ENCODE measurements at regions not wholly inside any gene's neighbourhood (a gene's known extent, or its start where the extent isn't known, plus 50 kb on each side); places are given as distances from the start of the nearest gene placed in this dataset.
A peak's percentile ranks its signal among the peaks of the same experiment; 100 is the strongest.

DNA sequence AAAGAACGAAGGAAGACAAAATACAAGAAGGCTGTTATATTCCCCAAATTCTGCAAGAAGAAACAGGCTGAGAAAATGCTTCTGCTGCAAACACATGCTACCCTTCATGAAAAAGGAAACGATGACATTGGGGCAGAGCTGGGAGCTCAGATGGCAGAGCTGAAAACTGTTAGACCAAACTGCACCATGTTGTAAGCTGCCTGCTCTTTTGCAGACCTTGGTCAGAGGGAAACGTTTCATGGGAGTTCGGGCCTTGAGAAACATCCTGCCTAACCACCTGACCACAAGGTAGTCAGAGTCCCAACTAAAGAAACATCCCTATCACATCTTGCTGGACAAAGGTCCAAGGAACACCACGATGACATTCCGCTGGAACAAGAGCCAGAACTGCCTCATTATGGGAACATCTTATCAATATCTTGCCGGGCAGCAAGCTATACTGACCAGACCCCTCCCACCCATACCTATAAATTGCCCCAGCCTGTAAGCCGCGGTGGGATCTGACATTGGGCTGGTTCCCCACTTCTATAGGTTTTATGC, 110.7 kb upstream of the CTSC start:
- no peak for DNase-seq

- no peak for DNase-seq
Measured at GRCh38 chr11:88447281-88447680, 109.7 kb upstream of the CTSC start.

DNA sequence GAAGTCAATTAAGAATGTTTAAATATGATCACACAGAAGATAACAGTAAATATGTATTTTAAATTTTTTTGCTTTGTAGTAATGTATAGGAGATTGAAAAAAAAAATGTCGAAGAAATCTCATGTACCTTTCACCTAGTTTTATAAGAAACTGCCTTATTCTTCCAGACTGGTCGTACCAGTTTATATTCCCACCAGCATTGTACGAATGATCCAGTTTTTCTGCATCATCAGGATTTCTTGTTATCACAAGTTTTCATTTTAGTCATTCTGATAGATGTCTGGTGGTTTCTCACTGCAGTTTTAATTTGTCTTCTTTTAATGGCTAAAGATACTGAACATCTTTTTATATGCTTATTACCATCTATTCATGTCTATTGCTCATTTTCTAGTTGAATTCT, 101.8 kb upstream of the CTSC start:
- no peak for DNase-seq

DNA sequence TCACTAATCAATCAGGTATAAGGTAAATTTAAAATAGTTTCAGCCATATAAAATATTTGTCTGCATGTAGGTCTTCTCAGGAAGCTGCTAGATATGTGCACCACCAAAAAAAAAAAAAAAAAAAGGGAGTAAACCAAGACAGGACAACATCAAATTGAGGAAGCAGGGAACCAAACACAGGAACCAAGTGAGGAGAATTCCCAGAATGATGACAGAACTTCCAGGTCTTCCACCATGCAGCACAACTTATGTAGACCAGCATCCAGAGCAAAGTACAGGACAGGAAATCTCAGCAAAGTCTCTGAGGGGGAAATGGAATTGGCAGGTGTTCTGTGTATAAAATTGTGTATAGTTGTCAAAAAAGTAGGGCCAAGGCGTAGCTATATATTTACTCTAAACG, 101.2 kb upstream of the CTSC start:
- no peak for DNase-seq

GRCh38 chr11:88435415-88435814, 97.9 kb upstream of the CTSC start:
- DNase-seq = no peak

- no peak for DNase-seq
Measured at GRCh38 chr11:88434333-88434976, 96.9 kb upstream of the CTSC start.

DNA sequence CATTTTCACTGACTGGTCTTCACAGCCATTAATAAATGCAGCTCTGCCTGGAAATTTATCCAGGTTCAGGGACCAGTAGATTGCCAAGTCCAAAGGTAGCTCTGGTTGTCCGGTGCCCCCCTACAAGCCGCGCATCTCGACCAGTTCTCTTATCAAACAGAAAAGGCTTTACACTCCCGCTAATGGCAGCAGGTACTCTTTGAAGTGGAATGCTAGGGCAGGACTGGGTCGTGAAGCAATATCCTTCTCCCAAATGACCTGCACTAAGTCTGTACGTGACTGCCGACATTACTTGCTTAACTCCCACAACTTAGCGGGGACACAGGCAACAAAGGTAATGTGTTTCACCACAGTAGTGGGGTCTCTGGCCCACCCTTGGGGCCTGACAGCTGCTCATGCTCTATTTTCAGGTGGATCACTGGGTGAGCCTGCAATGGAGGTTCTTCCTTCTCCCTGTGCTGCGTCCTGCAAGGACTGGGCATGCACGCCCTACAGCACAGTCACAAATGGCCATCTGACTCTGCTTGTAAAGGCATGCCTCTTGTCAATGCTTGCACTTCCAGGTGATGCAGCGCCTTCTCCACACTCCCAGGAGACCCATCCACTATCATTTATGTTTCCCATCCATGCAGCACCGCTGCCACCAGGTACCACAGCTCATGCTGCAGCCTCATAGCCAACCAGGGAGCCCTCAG, 96.1 kb upstream of the CTSC start:
- DNase-seq = no peak

GRCh38 chr11:88431675-88432341, 94.3 kb upstream of the CTSC start:
- DNase-seq = no peak

DNA sequence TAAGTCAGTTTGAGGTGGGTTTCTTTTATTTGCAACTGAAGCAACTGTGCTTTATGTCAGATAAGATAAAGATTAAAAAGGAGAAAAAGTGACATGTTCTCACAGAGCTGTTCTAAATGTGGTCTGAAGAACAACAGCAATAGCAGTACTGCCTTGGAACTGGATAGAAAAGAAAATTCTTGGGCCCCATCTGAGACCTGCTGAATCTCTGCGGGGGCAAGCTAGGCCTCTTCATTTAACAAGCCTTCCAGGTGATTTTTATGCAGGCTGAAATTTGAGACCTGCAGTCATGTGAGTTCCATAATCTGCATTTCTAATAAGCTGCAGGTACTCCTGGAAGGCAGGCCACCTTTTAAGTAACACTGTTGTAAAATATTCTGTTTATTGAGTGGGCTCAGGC, 91.4 kb upstream of the CTSC start:
- DNase-seq = no peak

GRCh38 chr11:88427719-88428118, 90.2 kb upstream of the CTSC start:
- no peak for DNase-seq

DNA sequence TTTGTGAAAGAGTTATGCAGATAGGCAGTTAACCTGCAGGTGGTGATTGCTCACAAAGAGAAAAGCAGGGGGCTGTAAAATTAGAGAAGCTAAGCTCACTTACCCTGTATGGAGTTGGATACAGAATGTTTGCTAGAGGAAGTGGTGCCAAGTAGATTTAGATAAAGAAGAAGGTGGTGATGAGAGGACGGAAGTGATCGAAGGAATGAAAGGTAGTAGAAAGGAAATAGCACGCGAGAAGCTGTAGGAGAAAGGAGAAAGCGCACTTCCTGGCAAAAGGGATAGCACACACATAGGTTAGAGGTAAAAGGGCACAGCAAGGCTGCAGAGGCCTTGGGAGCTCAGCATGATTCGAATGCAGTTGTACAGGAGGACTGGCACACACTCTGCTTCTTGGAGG, 87.3 kb upstream of the CTSC start:
- DNase-seq = no peak

DNA sequence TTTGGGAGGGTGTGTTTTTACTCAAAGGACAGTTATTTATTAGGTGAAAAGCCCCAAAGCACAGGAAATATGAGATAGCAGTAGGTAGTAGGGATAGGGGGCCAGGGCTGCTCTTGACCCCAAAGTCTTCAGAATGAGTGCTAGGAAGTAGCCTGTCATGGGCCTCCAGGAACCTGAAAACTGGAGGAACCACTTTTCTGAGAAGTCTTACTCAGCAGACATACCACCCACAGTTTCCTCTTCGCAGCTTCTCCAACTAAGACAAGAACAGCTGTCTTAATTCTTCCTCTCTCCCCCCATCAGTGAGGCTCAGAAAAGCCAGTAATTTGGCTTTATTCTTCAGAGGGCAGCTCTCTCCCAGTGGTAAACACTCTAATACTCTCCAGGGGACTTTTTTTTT, 84.0 kb upstream of the CTSC start:
- peak; percentile 32 to 48 for DNase-seq

GRCh38 chr11:88420165-88420791, 82.7 kb upstream of the CTSC start:
- DNase-seq = no peak

GRCh38 chr11:88418508-88418907, 81.0 kb upstream of the CTSC start:
- DNase-seq = no peak

- DNase-seq = no peak
Measured at GRCh38 chr11:88415495-88415894, 78.0 kb upstream of the CTSC start.

DNA sequence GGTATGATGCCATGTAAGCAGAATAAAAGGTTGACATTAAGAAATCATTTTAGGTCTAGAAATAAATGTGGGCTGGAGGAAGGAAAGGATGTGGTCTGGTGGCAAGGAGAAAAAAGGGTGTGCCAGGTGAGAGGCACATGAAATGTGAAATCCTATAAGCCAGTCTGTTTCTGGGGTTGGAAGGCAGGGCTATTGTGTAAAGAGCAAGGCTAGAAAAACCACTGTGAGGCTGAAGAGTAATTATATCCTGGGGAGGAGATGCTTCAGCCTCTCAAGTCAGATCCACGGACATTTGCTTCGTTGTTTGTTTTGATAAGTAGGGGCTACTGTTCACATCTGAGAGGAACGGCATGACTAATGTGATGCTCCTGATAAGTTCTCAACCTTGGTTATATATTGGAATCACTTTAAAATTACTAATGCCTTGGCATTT, 77.5 kb upstream of the CTSC start:
- DNase-seq = no peak

GRCh38 chr11:88414385-88414861, 76.9 kb upstream of the CTSC start:
- peak; percentile 14 to 17 for DNase-seq

GRCh38 chr11:88411265-88411664, 73.7 kb upstream of the CTSC start:
- DNase-seq = no peak

DNA sequence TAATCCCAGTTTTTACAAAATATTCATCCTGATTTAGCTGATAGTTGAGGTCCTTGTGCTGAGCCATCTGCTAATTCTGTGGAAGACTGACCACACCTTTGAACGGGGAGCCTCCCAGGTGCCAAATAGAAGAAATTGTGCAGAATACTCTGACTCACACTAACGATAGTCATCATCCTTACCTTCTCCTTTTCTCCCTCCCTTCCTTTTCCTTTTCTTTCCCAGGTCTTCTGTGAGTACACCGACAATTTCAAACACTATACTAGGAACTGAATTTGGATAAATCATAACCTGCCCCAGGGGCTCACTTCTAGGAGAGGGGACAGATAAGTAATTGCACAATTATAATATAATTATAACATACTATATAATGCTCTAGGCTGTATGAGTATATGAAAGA, 73.1 kb upstream of the CTSC start:
- no peak for DNase-seq

- no peak for DNase-seq
Measured at GRCh38 chr11:88410056-88410455, 72.5 kb upstream of the CTSC start.

DNA sequence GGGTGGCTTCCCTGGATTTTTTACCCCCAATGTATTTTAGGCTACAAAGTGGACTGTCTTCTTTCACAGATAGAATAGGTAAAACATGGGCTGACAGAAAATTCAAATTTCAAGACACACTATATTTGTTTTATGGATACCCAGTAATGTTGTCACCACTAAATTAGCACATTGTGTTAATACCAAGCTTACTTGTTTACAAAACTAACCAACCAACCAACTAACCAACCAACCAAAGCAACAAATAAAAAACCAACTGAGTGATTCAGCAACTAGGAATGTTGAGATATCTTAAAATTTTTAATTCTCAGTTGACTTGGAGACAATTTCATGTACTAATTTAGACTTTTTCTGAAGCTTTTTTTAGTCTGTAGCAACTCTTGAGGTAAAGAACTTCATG, 69.3 kb upstream of the CTSC start:
- no peak for DNase-seq

DNA sequence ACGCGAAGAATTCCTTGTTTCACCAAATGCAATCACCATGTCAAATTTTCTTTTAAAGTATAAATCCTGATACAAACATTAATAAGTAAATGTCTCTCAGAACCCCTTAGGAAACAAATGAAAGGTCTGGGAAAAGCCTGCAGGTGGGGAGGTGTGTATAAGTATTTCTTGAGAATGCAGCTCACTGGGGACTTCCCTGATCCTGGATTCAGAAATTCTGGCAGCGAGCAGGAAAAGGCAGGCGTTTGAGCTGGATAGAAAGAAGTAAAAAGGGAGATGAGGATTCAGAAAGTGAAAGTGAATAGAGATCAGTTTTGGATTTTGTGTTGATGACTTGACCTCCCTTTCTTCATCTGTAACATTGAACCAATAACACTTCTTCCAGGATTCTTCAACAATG, 68.3 kb upstream of the CTSC start:
- DNase-seq = no peak

- no peak for DNase-seq
Measured at GRCh38 chr11:88404932-88405710, 67.6 kb upstream of the CTSC start.

Measured in activated CD4-positive, alpha-beta T cell treated with anti-CD3 and anti-CD28 coated beads for 4 hours (primary cell).